GM21447 (cell line): ENCODE measurements at regions not wholly inside any gene's neighbourhood (a gene's known extent, or its start where the extent isn't known, plus 50 kb on each side); places are given as distances from the start of the nearest gene placed in this dataset.

Experiments used
- ATAC-seq: cut with Tn5 transposase; IDR thresholded peaks from one replicate; pipeline ENCODE4 v1.9.1; 2021; ENCODE audit not compliant: unreplicated experiment

DNA sequence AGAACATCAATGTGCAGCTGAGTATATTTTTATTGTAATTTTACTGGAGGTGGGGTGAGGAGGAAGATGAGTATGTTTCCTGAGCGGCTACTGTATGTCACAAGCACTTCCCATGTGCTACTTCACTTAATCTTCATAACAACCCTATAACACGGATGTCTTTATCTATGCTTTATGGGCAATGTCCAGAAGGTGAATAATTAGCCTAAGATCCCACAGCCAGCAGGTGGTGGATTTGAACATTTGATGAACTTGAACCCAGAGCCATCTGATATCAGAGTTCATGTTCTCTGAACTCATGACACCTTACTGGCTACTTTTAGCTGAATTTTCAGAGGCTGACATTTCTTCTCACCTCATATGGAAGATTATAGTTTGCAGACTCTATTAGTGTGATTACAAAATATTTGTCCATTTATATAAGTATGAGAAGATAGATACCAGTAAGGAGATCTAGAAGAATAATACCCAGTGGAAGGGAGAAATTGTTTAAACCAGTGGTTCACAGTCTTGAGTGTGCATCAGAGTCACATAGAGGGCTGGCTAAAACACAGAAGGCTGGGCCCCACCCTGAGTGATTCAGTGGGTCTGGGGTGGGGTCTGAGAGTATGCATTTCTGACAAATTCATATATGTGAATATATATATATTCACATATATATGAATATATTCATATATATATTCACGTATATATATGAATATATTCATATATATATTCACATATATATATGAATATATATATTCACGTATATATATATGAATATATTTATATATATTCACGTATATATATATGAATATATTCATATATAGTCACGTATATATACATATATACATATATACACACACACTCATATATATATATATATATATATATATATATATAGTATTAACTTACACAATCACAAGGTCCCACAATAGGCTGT lies 164.4 kb upstream of the NR3C1 start:
- ATAC-seq = no peak

DNA sequence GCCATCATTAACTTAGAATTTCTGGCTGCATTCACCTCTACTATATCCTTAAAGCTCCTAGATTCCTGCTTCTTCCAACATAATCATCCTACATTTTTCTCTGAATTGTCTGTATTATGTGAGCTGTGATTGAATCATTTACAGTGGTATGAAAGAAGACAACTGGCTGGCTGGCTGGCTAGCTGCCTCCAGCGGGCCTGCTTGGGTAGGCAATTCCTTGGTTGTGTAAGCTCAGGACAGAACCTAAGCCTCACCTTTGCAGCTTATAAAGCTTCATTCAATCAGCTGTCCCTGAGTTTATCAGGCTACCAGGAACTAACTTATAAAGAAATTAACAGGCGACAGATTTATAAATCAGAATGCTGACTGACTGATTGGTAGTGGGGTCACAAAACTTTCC lies 162.7 kb upstream of the NR3C1 start:
- no peak for ATAC-seq

DNA sequence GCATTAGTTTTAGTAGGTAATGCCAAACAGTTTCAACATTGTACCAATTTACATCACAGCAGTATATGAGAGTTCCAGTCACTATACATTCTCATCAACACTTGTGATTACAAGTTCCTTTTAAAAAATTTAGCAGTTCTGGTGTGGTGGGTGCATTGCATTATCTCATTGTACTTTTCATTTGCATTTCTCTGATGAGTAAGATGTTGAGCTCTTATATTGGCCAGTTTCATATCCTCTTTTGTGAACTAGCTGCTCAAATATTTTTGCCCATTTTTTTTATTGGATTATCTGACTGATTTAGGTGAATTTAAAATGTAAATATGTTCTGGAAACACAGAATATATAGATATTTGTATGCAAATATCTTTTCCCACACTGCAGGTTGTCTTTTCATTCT lies 160.9 kb upstream of the NR3C1 start:
- peak; percentile 99 for ATAC-seq

DNA sequence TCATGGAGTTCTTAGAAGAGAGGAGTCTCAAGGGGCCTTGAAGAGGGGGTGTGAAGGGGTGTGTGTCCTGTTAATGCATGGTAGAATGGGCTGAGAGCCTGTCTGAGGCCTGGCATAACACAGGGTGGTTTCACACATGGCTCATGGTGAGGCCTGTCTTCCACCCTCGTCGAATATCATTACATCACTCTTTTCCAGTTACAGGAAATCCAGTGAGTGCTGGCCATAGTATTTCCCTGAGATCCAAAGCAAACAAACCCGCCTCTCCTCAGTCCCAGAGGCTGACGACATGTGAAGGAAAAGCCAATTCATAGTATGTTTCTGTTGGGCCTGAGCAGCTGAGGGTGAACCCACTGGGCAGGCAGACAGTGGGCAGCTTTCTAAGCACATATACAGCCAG lies 159.4 kb upstream of the NR3C1 start:
- ATAC-seq = no peak

GRCh38 chr5:143561219-143561618 lies 157.7 kb upstream of the NR3C1 start:
- no peak for ATAC-seq

DNA sequence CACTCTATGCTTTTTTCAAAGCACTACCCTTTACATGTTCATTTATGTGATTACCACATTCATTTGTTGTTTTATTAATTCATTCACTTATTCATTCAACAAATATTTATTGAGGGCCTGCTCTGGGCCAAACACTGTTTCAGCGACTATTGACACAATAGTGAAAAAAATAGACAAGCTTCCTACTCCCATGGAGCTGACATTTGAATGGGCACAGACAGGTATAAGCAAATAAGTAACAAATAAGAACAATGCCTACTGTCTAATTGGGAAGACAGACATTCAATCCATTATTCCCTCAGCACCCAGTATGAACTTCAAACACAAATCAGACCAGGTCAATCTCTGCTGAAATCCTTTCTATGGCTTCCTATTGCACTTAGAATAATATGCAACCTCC lies 156.9 kb upstream of the NR3C1 start:
- ATAC-seq = no peak

DNA sequence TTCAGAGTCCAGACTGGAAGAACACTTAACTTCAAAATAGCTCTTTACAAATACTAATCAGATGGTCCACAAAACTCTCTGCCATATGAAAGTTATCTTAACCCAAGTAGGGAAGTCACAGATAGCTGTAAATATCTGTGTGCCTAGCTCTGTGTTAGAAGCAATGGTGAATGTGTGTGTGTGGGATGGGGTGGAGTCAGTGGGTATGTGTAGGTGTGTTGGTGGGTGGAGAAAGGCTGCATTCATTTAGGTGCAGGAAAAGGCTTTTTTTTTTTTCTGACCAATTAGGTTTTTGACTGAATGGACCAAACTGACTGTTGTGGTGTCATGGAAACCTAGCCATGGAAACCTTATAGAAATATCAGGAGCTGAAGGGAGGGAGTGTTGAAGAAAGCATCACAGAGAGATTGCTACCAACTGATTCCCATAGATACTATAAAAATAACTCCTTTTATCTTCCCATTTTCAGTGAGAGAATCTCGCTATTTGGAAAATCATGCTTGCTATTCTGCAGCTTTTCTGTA lies 156.2 kb upstream of the NR3C1 start:
- no peak for ATAC-seq

GRCh38 chr5:143558048-143558447 lies 154.6 kb upstream of the NR3C1 start:
- ATAC-seq = no peak

GRCh38 chr5:143557061-143557818 lies 153.8 kb upstream of the NR3C1 start:
- no peak for ATAC-seq

- ATAC-seq = no peak
Observed at GRCh38 chr5:143554918-143555477, 151.5 kb upstream of the NR3C1 start.

DNA sequence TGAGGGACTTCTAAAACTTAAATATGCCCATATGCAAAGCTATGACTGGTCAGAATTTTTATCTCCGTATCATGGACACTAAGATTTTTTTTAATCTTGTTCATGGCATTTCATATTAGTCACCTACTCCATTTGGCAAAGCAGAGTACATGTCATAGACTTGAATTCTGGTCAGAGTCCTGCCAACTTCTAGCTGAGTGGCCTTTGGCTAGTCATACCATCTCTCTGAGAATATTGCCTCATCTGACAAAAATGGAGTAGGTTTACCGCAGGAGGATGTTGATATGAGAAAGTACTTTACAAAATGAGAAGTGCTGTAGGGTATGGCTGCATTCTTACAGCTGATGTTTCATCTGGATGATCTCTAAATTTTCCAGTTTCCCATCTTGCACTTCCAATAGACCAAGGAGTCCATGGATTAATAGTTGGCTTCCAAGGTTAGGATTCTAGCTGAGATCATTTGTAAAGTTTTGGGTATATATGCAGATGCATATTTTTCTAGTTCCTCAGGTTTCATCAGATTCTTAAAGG lies 150.8 kb upstream of the NR3C1 start:
- no peak for ATAC-seq

- ATAC-seq = no peak
Observed at GRCh38 chr5:143552680-143553079, 149.2 kb upstream of the NR3C1 start.

GRCh38 chr5:143551820-143552251 lies 148.3 kb upstream of the NR3C1 start:
- no peak for ATAC-seq

DNA sequence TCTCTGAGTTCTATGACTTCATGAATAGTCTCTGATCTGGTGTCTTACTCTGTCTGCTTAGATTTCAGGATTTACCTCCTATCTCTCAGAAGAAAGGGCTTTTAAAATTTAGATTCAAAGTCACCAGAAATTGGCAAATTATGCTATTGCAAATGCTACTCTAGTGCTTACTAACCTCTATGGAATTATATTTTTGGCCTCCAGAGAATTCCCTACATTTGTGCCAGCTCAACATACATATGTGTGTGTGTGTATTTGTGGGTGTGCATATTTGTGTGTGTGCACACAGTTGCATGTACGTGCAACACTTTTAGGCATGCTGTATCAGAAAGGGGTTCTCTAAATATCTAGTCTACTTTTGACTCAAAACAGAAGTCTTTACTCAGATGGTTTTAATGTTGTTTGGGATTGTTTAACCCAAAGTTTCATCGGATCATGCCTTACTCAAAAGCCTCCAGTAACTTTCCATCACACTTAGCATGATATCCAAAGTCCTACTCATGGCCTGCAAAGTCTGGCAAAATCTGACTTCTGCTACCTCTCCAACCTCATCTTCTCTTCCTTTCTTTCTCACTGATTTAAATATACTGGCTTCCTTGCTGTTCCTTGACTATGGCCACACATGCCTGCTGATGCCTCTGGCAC lies 147.6 kb upstream of the NR3C1 start:
- no peak for ATAC-seq

DNA sequence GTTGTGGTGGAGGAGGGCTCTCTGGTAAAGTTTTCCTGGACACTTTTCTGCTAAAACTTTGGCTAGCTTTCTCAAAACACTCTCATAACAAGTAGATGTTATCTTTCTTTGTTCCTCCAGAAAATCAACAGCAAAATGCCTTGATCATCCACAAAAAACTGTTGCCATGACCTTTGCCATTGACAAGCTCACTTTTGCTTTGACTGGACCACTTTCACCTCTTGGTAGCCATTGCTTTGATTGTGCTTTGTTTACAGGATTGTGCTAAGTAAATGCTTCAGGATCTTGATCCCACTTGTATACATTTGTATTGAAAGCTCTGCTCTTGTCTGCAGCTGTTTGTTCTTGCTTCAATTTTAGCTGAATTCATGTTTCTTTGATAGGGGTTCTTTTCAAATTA lies 143.9 kb upstream of the NR3C1 start:
- ATAC-seq = no peak

- ATAC-seq = no peak
Observed at GRCh38 chr5:143546394-143546793, 142.9 kb upstream of the NR3C1 start.

GRCh38 chr5:143544606-143545005 lies 141.1 kb upstream of the NR3C1 start:
- ATAC-seq = no peak

DNA sequence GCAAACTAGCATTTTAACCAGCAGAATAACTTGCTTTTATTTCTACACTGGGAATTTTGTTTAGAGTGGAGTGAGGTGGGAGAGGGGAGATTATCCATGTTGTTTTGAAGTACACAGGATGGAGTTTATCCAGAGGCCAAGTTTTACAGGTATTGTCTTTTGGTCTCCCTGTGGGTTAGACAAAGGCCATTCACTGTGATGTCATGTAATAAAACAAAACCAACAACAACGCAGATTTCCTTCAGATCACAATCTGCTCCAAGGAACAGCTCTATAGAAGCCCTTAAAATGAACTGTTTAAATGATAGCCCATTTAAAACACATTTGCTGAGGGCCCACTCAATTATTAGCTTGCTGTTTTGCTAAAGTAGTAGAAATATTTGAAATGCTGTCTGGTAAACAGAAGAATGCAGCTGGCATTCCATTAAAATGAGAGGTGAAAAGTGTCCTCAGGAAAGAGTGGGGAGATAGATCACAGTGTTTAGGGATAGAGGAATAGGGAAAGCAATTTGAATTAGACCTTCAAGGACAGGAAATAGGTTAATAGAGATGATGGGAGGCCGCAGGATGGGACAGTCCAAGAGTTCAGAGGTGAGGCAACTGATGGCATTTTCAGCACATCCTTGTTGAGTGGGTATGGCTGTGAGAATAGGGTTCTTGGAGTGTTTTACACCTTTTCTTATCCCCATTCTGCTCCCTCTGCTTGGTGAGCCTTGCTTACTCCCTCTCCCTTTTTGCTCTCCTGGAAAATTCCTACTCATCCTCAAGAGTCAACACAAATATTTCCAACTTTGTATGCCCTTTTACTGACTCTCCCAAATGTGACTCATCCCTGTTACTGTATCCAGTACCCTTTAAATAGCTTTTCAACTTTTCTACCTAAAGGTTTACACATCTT lies 140.1 kb upstream of the NR3C1 start:
- ATAC-seq = no peak

- no peak for ATAC-seq
Observed at GRCh38 chr5:143542798-143543144, 139.3 kb upstream of the NR3C1 start.
